GM19351 (cell line): ENCODE measurements at regions not wholly inside any gene's neighbourhood (a gene's known extent, or its start where the extent isn't known, plus 50 kb on each side); places are given as distances from the start of the nearest gene placed in this dataset.
"Not testable (repeated sequence)": the region's sequence is repeated elsewhere in the genome, so short reads cannot be mapped to it uniquely, and the experiment has no call there.

ENCODE experiments used
- ATAC-seq: cut with Tn5 transposase; IDR thresholded peaks from one replicate; pipeline ENCODE4 v1.9.1; 2021; ENCODE audit warnings: mild to moderate bottlenecking, moderate library complexity; ENCODE audit not compliant: unreplicated experiment

DNA sequence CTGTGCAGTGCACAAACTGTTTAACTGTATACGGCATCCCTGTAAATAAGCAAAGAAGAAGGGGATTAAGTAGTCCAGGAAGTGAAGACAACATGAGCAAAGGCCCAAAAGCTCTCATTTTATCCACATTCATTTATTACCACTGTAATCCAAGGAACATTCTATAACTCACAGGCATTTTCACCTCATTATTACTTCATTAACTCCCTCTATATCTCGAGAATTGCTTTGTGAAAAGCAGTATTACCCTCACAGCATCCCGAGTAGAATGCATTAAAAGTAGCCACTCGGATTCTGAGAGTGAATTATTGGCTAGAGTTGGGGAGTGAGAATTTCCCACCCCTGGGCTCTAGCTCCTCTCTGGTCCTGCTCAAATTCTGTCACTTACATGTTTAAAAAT lies 51.0 kb upstream of the CHCHD3 start:
- ATAC-seq, result no peak

DNA sequence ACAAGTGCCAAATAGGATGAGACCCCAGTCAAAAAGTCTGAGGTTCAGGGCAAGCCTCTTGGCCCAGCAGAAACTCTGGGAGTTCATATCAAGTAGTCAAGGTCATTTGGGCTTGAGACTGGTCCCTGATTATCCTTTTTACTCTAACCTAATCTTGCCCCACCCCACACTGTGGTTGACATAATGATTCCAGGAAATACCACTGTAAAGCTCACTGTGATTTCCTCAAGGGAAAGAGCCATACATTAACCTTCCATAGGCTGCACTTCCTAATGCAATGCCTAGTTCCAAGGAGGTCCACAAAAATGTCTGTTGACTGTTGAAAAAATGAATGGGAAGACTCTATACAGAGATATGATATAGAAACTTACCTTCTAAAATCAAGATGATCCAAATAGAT lies 52.9 kb upstream of the CHCHD3 start:
- no peak for ATAC-seq

DNA sequence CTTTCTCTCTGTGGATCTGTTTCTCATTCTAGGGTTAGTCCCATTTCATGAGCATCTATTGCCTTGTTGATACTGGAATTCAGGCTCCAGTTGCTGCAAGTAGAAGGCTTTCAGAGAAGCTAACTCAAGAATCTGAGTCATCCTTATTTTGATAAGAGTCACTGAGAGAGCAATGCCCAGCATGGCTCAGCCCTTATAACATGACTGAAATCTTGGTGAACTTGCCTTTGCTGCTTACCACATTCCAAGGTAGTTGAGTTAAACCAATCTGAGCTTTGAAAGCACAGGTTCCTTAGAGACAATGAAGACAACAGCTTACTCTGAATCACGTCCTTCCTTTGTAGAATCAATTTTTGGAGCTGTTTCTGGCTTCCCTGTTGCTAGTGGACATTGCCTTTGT lies 53.6 kb upstream of the CHCHD3 start:
- ATAC-seq, result no peak

DNA sequence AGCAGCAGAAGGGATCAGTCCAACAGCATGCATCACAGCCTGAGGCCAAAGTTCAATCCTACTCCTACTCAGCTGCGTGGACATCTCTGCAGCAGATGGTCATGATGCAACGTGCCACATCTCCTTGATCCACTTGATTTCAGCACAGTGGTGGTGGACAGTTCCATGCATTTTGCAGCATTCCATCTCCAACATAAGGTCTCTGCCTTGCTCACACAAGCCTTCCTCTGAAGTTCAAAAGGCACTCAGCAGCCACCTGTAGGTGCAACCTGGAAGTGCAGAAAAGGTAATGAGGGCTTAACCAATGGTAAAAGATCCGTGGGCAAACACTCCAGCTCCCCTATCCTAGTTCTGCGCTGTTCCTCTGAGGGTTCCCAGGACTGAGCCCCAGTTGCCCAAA lies 57.5 kb upstream of the CHCHD3 start:
- no peak for ATAC-seq

DNA sequence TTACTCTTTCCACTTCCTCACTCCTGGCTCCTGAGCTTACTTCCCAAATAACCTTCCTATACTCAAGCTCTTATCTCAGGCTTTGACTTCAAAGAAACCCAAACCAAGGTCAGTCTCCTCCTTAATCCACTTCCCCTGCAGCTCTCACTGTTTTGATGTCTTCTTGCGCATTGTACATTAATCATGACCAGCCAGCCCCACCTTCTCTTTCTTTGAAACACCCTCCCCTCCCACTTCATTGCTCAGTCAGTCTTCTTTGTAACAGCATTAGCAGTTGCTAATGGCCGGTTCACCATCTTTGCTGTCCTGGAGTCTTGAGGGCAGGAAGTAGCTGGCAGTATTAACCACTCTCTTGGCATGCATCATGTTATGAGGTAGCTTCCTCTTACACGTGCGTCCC lies 57.9 kb upstream of the CHCHD3 start:
- ATAC-seq, result no peak

DNA sequence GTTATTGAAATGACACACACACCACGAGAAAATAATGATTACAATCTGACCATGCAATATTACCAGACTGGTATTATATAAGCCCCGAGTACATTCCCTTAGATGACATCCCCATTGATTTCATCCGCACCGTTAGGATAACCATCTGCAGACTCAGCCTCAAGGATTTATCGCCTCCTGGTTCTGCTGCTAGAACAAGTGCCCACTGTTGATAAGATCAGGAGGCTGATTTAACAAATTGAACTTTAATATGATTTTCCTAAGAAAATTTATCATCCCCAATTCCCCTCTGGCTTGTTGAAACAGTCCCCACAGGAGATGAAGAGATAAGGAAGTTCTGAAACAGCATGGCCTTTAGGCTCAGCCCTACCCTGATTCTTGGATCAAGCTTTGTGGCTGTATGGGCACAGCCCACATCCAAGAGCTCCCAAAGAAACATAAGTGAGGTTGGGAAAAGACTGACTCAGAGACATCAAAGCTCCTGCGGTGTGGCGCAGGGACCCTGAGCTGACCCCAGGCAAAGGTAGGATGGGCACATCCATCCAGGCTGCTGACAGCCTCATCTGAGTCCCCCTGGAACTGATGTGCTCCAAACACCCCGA lies 59.2 kb upstream of the CHCHD3 start:
- no peak for ATAC-seq

DNA sequence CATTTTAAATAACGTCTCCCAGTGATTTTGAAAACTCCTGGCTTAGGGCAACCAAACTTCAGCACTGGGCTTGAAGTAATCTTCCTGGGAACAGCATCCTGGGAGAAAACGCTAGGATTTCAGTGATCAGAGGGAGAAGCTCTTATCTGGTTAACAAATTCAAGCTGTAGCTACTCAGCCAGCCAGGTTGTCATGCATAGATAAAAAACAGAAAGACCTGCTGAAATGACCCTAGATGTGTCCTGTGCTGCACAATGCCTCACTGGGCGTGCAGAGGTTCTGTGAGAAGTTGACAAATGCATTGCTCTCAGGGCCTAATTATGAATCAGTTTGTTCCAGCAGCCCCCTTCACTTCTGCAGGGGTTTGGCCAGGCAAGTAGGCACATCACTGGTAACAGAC lies 68.9 kb upstream of the CHCHD3 start:
- ATAC-seq, result no peak

DNA sequence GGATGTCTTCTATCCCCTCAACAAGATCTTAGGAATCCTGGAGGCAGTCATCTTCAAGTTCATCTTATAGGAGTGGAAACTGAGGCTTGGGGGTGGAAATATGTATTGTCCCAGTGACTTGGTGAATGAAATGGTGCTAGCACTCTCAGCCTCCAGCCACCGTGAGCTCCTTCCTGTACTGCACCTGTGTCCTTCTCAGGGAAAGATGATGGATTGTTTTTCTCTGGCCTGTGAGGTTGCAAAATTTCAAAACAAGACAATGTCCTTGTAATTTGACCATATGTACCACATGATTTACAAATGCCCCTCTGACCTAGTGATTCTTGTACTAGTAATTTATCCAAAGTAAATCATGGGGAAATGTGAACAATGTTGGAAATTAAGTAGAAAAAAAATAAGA lies 71.0 kb upstream of the CHCHD3 start:
- no peak for ATAC-seq

DNA sequence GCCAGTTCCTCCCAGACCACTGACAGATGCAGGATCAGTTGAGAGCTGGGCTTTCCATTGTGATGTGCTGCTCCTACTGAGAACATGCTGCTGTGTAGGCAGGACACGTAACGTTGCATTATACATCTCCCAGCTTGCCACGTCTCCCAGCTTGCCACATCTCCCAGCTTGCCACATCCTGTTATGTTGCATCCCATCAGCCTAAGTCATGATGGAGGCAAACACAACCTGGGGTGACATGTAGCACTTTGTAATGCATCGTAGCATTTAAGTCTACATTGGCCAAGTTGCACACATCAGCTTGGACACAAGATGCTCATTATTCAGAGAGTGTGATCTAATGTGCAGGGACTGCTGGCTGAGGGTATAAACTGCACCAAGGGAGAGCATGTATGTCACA lies 73.3 kb upstream of the CHCHD3 start:
- no peak for ATAC-seq

DNA sequence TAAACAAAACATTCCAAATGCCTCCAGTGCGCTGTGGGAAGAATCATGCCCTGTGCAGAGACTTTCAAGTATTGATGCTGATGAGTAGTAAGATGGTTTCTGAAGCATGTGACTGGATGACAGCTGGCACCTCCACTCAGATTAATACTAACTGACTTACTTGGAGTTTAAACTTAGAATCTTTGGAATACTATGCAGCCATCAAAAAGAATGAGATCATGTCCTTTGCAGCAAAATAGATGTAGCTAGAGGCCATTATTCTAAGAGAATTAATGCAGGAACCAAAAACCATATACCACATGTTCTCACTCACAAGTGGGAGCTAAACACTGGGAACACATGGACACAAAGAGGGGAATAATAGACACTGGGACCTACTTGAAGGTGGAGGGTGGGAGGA lies 73.8 kb upstream of the CHCHD3 start:
- no peak for ATAC-seq

DNA sequence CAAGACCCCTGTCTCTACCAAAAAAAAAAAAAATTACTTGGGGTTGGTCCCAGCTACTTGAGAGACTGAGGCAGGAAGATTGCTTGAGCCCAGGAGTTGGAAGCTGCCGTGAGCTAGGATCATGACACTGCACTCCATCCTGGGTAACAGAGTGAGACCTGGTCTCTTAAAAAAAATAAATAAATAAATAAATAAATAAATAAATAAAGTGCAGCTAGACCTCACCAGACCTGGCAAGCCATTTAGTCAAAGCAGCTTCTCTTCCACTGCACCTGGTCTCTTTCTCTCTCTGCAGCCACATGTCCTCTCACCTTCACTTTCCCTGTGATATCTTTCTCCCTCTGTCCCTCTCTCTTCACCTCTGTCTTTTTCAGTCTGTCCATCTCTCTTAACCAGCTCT lies 75.2 kb upstream of the CHCHD3 start:
- ATAC-seq, result no peak

DNA sequence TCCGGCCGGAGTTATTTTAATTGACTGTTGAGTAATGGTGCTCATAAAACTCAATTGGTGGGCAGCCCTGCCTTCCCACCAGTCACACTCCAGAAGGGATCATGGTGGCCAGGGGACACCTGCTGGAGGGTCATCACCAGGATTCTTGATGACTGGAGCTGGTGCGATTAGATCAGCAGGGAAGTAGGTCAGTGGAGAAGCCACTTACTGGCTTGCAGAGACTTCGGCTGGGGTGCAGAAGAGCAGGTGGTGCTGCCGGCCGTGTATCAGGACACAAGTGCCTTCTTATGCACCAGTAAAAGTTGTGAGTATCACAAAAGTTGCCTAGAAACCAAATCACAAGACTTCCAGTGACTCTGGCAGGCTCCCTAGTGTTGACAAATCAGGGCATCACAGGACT lies 82.6 kb upstream of the CHCHD3 start:
- no peak for ATAC-seq

DNA sequence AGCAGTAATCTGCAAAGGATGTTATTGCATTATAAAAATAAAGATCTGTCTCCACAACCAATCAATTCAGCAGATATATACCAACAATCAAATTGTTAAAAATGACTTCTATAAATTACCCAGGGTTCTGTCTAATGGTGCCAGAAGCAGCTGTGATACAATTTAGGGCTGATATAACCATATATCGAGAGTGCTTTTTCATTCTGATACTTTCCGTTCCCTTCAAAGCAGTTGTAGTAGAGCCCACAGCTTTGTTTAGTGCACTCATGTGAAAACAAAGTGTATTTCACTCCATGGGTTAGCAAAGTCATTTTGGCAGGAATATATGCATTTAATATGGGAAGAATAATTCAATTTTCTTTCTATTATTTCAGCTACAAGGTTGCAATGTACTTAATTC lies 83.1 kb upstream of the CHCHD3 start:
- peak; percentile 69 for ATAC-seq

DNA sequence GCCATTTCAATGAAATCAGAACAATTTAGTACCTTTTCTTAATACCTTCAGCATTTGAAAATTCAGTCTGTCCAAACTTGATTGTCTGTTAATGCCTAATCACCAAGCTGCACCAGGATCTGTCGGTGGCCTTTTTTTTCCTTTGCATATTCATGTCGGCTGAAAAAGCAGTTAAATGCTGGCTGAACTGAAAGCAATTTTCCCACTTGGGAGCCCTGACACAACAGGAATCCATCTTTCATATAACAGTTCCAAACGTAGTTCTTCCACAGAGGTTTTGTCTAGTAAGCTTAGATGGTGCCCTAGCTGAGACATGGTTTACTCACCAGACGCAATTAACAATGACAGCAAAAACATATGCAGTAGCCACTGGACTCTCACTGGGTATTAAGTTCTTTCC lies 83.6 kb upstream of the CHCHD3 start:
- ATAC-seq, result no peak

DNA sequence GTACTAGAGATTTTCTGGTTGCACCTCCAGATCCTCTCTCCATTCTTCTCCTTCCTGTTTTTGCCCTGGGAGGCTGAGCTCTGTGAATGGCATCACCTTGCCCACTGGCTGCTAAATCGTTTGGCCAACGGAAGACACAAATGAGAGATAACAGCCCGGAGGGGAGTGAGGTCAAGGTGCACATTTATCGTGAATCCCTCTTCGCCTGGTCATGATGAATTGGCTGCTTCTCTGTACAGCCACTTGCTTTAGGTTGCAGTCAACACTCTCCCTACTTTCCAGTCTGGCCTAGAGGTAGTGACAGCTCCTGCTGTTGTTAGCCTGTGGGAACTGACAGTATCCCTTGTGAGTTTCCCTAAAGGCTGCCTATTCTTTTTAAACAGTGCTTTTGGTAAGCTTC lies 85.4 kb upstream of the CHCHD3 start:
- no peak for ATAC-seq

DNA sequence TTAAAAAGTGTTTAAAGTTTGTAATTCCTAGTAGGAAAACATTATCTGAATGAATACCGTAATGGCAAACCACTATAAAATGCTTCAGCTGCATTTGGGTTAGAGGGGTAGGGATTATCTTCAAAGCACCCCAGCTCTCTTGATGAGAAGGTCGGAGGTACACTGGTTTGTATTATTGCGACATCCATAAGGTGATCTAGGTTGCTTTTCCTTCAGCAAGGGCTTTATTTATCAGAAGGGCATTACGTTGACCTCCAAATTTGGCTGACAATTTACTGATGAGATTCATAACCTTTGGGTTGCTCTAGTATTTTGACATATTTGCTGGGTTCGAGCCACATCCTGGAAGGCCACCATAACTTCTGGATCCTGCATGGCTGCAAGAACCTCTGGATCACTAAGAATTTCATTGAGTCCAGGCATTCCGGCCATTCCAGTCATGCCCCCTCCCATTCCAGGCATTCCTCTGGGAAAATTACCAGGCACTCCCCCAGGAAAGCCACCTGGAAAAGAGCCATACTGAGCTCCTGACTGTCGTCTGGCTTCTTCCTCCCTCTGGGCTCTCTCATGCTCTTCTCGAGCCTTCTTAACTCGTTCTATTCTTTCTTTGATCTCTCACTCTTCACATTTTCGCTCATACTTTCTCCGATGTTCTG lies 83.6 kb upstream of the EXOC4 start:
- not testable (repeated sequence) for ATAC-seq

DNA sequence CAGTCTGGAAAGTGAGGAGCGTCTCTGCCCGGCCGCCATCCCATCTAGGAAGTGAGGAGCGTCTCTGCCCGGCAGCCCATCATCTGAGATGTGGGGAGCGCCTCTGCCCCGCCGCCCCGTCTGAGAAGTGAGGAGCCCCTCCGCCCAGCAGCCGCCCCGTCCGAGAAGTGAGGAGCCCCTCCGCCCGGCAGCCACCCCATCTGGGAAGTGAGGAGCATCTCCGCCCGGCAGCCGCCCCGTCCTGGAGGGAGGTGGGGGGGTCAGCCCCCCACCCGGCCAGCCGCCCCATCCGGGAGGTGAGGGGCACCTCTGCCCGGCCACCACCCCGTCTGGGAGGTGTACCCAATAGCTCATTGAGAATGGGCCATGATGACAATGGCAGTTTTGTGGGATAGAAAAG lies 75.4 kb upstream of the EXOC4 start:
- ATAC-seq, result not testable (repeated sequence)

DNA sequence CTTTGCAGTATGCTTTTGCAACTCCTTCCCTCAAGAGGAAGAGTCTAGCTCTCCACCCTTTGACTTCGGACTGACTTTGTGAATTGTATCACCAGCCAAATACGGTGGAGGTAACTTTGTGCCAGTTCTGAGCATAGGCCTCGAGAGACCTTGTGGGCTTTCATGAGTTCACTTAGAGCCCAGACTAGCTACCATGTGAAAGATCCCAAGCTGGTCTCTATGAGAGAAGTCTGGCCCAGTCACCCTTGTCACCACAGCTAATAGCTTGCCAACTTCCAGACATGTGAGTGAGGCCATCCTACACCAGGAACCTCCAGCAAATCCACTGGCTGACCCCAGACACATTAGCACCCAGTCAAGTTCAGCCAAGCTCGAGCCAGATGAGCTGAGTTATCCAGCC lies 72.2 kb upstream of the EXOC4 start:
- ATAC-seq, result no peak

DNA sequence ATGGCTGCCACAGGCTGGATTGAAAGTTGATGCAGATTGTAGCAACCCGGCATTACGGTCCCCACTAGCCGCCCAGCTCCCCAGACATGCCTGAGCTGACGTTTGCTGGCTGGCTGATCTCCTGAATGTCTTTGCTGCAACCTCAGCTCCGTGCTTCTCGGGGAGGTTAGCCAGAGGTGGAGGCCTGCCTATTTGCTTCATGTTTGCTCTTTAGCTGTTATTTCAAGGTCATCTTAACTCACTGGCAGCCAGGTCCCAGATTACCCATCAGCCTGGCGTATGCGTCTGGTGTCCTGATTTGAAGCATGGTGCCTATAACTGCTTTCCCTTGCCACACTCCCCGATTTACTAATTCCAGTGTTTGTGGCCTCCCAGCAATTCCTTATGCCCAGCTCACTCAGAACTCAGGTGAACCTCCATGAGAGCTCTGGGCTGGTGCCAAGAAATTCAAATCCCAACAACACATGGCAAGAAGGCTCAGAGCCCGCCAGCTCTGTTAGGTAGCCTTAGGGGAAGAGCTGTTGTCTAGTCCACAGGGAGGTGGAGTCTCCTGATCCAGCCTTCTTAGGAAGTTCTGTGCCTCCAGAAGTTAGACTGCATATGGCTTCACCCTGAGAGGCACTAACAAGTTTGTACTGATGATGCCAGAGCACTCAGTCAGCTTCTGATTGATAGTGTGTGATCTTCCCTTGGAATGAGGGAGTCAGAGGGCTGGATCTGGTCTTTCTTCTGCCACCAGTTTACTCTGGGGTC lies 69.7 kb upstream of the EXOC4 start:
- no peak for ATAC-seq

DNA sequence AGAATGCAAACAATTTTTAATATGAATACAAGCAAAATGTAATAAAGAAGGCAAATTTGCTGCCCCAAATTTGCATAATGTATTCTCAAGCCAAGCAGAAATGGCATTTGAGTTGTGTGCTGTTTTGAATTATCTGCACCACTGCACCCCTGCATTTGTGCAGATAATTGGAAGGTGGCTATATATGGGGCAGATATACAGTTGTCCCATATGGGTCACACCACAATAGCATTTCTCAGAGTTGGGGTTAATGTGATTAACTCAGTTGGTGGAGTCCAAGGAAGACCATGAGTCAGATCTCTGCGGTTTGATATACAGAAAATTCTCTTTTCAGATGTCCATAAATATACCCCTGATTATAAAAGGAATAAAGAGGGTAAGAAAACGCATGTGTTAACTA lies 68.9 kb upstream of the EXOC4 start:
- no peak for ATAC-seq

DNA sequence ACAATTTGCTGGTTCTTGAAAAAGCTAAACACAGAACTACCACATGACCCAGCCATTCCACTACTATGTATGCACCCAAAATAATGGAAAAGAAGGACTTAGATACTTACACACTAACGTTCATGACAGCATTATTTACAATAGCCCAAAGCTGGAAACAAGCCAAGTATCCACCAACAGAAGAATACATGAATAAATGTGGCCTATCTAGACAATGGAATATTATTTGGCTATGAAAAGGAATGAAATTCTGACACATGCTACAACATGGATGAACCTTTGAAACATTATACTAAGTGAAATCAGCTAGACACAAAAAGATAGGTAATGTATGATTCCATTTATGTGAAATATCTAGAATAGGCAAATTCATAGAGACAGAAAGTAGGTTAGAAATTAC lies 67.4 kb upstream of the EXOC4 start:
- no peak for ATAC-seq

DNA sequence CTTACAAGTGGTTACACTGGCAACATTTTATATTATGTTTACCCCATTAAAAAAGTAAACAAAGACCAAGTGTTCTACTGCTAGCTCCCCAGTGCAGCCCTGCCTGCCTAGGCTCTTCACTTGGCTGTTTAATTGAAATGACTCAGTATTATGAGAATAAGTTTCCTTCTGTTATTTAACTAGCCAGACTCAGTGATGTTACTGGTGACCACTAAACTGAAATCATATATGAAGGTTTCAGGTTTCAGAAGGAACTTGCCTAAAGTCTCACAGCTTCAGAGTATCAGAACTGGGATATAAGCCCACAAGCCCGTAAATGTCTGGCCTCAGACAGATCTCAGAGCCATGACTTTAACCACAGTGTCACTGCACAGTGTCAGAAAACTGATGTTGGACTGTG lies 66.8 kb upstream of the EXOC4 start:
- ATAC-seq, result peak; percentile 67

DNA sequence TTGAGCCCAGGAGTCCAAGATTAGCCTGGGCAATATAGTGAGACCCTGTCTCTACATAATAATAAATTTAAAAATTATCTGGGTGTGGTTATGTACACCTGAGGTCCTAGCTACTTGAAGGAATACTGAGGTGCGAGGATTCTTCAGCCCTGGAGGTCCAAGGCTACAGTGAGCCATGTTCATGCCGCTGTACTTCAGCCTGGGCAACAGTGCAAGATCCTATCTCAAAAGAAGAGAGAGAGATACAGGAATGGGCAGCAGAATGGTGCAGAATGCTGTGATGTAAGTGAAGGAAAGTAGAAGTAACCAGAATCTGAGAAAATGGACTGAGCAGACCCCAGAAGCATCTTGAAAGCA lies 62.7 kb upstream of the EXOC4 start:
- ATAC-seq, result no peak
